ENCODE measurements at regions not wholly inside any gene's neighbourhood (a gene's known extent, or its start where the extent isn't known, plus 50 kb on each side); places are given as distances from the start of the nearest gene placed in this dataset.
A peak's percentile ranks its signal among the peaks of the same experiment; 100 is the strongest.
"Not testable (repeated sequence)": the region's sequence is repeated elsewhere in the genome, so short reads cannot be mapped to it uniquely, and the experiment has no call there.

DNA sequence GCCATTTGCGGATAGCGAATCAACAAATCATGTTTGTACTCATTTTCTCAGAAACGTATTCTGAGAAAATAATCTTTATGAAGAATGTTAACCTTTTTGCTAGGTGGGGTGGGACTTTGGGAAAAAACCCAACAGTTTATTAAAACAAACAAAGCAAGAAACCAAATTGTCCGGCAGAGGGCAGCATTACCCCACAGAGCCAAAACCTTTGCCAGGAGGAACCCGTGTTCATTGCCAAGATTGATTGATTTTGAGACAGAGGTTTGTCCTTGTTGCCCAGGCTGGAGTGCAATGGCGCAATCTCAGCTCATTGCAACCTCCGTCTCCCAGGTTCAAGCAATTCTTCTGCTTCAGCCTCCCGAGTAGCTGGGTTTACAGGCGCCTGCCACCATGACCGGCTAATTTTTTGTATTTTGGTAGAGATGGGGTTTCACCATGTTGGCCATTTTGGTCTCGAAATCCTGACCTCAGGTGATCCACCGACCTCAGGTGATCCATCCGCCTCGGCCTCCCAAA, 70.8 kb upstream of the RHOU start:
- H3K4me1 ChIP-seq (replicated peaks in 1 of 2), result no peaks in the 10 kb centered on the region
- no peaks in the 10 kb centered on the region for H3K36me3 ChIP-seq (replicated peaks in 1 of 2)
- no peak overlapping the region for H3K4me3 ChIP-seq
- WGBS, 4 donors, result 35 to 38% (median 37%) methylated on average over 11 to 14 of the region's 14 CpGs
- intact Hi-C loops (cut with DNase I), result no loop called here
- TF ChIP-seq, protein P1, sequence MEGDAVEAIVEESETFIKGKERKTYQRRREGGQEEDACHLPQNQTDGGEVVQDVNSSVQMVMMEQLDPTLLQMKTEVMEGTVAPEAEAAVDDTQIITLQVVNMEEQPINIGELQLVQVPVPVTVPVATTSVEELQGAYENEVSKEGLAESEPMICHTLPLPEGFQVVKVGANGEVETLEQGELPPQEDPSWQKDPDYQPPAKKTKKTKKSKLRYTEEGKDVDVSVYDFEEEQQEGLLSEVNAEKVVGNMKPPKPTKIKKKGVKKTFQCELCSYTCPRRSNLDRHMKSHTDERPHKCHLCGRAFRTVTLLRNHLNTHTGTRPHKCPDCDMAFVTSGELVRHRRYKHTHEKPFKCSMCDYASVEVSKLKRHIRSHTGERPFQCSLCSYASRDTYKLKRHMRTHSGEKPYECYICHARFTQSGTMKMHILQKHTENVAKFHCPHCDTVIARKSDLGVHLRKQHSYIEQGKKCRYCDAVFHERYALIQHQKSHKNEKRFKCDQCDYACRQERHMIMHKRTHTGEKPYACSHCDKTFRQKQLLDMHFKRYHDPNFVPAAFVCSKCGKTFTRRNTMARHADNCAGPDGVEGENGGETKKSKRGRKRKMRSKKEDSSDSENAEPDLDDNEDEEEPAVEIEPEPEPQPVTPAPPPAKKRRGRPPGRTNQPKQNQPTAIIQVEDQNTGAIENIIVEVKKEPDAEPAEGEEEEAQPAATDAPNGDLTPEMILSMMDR (IDR thresholded peaks at IDR 0.05), result peak; percentile 80 to 91 (median 90)
- TF ChIP-seq POLR2A (IDR thresholded peaks at IDR 0.05), result no peak
- no peak overlapping the region for H3K27ac ChIP-seq
- DNase-seq, result peak; percentile 81 to 94 (median 85)
- H3K9me3 ChIP-seq (replicated peaks in 1 of 3), result no peaks in the 10 kb centered on the region
- no peaks in the 10 kb centered on the region for H3K27me3 ChIP-seq

DNA sequence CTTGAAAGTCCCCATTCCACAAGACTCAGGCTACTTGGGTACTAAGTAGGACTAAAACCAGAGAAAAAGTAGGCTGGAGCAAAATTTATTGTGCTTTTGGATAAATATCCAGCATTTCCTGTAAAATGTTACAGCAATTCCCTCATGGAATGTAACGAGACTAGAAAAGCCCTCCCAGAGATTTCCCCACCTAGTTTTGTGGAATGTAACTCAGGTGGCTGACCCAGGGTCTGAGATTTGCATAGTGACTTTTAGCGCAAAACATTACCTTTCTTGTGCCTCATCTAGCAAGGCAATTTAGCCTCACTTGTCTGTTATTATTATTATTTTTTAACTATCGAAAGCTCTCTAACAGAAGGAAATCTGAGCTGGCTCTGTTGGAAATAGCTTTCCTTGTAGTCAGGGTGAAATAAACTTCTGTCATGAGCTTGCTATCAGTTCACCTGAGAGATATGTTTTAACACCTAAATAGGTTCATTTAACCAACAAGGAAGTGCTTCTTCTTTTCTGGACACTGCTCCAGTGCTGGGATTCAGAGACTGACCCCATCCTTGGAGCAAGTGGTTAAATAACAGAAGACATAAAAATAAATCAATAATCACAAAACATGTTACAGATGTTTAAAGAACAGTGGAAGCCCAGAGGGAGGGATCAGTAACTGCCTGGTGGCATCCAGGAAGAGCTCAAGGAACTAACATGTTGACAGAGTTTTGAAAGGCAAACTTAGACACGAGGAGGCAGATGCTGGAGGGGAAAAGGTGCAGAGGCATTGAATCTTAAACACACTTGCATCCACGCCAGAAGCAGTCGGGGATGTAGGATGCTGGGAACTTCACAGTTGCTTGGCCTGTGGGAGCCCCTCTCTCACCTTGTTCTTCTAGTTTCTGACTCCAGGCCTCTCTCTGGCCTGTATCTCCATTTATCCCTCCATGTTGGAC, 68.3 kb upstream of the RHOU start:
- 79 to 91% (median 85%) methylated on average over 6 of the region's 6 CpGs for WGBS, 4 donors
- H3K4me3 ChIP-seq, result no peak overlapping the region
- intact Hi-C loops (cut with DNase I), result no loop called here
- no peaks in the 10 kb centered on the region for H3K4me1 ChIP-seq (replicated peaks in 1 of 2)
- TF ChIP-seq, protein P1 (IDR thresholded peaks at IDR 0.05), result no peak
- H3K9me3 ChIP-seq (replicated peaks in 1 of 3), result no peaks in the 10 kb centered on the region
- no peak for DNase-seq
- no peaks in the 10 kb centered on the region for H3K36me3 ChIP-seq (replicated peaks in 1 of 2)
- H3K27ac ChIP-seq, result no peak overlapping the region
- H3K27me3 ChIP-seq, result no peaks in the 10 kb centered on the region

DNA sequence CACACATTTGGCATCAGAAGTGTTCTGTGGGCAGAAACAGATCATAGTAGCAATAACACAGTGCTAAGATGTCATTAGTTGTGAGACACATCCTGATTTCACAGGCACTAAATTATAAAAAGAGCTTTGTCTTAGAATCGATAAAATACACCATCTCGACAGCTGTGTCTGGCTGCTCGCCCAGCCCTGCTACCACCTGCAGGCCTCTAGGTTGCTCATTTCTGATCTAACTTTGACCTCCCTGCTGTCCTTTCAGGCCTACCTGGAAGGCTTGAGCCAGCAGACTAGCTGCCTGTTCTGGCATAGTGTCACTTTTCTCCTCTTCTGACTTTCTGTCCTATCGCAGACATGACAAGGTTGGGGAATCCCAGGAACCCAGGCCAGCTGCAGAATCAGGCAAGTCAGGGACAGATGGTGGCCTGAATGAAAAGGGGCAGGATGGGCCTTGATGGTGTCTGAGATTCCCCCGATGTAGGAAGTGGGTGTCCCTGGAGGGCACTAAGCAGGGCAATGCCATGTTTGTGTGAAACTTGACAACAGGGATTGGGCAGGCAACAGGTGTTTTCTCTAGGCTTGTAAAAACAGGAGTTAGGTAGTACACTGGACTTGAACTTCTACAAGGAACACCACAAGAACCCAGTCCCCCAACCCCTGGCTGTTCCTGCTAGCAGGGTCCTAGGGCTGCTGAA, 66.6 kb upstream of the RHOU start:
- Histone ChIP-seq H3K4me1 (replicated peaks in 1 of 2) (no peaks in the 10 kb centered on the region), H3K27me3 (no peaks in the 10 kb centered on the region), H3K27ac (no peak overlapping the region), H3K4me3 (no peak overlapping the region), H3K36me3 (replicated peaks in 1 of 2) (no peaks in the 10 kb centered on the region), H3K9me3 (replicated peaks in 1 of 3) (no peaks in the 10 kb centered on the region)
- no peak for TF ChIP-seq POLR2A (IDR thresholded peaks at IDR 0.05)
- TF ChIP-seq, protein P1 (IDR thresholded peaks at IDR 0.05), result no peak
- 75 to 89% (median 83%) methylated on average over 5 of the region's 5 CpGs for WGBS, 4 donors
- no peak for DNase-seq
- intact Hi-C loops (cut with DNase I), result no loop called here

DNA sequence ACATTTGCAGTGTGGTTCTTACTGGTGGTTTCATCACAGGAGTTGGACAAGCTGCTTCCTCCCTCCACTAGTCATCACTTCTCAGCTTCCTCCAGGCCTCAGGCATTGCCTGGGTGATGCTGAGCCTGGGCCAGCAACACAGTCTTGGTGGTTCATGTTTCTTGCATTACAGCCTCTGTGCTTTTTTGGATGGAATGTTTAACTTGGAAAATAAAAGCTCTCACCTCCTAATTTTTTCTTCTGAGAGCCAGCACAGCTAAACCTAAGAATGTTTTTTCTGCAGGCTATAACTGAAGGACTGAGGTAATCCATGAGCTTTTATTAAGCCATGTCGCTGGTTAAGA, 66.1 kb upstream of the RHOU start:
- DNase-seq, result no peak
- Histone ChIP-seq H3K9me3 (replicated peaks in 1 of 3) (no peaks in the 10 kb centered on the region), H3K27ac (no peak overlapping the region), H3K4me3 (no peak overlapping the region), H3K27me3 (no peaks in the 10 kb centered on the region), H3K36me3 (replicated peaks in 1 of 2) (no peaks in the 10 kb centered on the region), H3K4me1 (replicated peaks in 1 of 2) (no peaks in the 10 kb centered on the region)
- 63 to 94% (median 79%) methylated on average over 1 of the region's 1 CpG for WGBS, 4 donors
- intact Hi-C loops (cut with DNase I), result no loop called here
- TF ChIP-seq POLR2A (IDR thresholded peaks at IDR 0.05), result no peak
- TF ChIP-seq, protein P1 (IDR thresholded peaks at IDR 0.05), result no peak

DNA sequence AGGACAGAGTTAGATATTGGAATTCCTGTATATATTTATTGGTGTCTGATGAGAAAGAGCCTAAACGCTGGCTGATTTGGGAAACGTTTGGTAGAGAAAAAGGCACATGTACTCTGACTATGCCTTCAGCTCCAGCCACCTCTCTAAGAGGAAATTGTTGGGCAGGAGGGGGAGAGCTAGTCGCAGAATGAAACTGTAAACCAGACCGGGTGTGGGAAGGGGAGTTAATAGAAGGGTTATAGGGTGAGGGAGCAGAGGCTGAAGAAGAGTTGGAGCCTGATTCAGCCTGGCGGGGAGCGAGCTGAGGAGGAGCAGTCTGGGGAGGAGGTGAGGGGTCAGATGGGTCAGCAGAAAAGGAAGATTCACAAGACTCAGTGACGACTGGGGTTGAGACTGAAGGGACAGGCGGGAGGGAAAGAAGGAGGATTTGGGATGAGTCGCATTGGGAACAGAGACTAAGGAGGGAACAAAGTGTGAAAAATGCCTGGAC, 54.2 kb upstream of the RHOU start:
- H3K27me3 ChIP-seq; H3K9me3 ChIP-seq (replicated peaks in 1 of 3); H3K36me3 ChIP-seq (replicated peaks in 1 of 2); H3K27ac ChIP-seq; H3K4me1 ChIP-seq (replicated peaks in 1 of 2); H3K4me3 ChIP-seq; DNase-seq; intact Hi-C loops (cut with DNase I): not testable (repeated sequence)
- WGBS, 4 donors, result 59 to 66% (median 62%) methylated on average over 9 of the region's 9 CpGs
